Activated CD8-positive, alpha-beta T cell treated with anti-CD3 and anti-CD28 coated beads for 36 hours (primary cell): ENCODE measurements at regions not wholly inside any gene's neighbourhood (a gene's known extent, or its start where the extent isn't known, plus 50 kb on each side); places are given as distances from the start of the nearest gene placed in this dataset.

Experiments used
- ATAC-seq: fragments of 200-7000 bp; cut with Tn5 transposase; one replicate; pipeline ENCODE4 v1.10.0; 2021; ENCODE audit warnings: mild to moderate bottlenecking, moderate library complexity
- CTCF ChIA-PET: fragments of 350-600 bp; sonication (Branson Sonifier 250); formaldehyde crosslinking; loops from one replicate; lab custom pipeline; 2021; ENCODE audit warnings: antibody characterized with exemption; lab: Charles Lee
- POLR2A ChIA-PET: fragments of 350-600 bp; sonication (Branson Sonifier 250); formaldehyde crosslinking; loops from one replicate; lab custom pipeline; 2021; ENCODE audit warnings: antibody characterized with exemption; lab: Charles Lee
- DNase-seq: peaks from one replicate; pipeline ENCODE4 v3.0.0-alpha.2; 2020
- H3K27ac Mint-ChIP-seq: one replicate; pipeline ENCODE4 v1.8.0; 2021; ENCODE audit warnings: mild to moderate bottlenecking, mixed read lengths
- H3K27me3 Mint-ChIP-seq: one replicate; pipeline ENCODE4 v1.8.0; 2021; ENCODE audit warnings: mixed read lengths
- H3K36me3 Mint-ChIP-seq: one replicate; pipeline ENCODE4 v1.8.0; 2021; ENCODE audit warnings: low read depth, mixed read lengths
- H3K4me1 Mint-ChIP-seq: one replicate; pipeline ENCODE4 v1.8.0; 2021; ENCODE audit warnings: low read depth, mixed read lengths
- H3K4me3 Mint-ChIP-seq: one replicate; pipeline ENCODE4 v1.8.0; 2021; ENCODE audit warnings: mild to moderate bottlenecking, moderate library complexity, mixed read lengths
- H3K9me3 Mint-ChIP-seq: one replicate; pipeline ENCODE4 v1.8.0; 2021; ENCODE audit warnings: mixed read lengths
- intact Hi-C: fragments of 100-400 bp; cut with micrococcal nuclease; formaldehyde crosslinking; loops from one replicate; pipeline ENCODE4 v1.10.0; 2022
- TF ChIP-seq, protein P1 (sequence below): fragments of 200-600 bp; IDR thresholded peaks from one replicate; pipeline ENCODE4 v1.8.0; 2022; ENCODE audit warnings: antibody characterized with exemption, mild to moderate bottlenecking

DNA sequence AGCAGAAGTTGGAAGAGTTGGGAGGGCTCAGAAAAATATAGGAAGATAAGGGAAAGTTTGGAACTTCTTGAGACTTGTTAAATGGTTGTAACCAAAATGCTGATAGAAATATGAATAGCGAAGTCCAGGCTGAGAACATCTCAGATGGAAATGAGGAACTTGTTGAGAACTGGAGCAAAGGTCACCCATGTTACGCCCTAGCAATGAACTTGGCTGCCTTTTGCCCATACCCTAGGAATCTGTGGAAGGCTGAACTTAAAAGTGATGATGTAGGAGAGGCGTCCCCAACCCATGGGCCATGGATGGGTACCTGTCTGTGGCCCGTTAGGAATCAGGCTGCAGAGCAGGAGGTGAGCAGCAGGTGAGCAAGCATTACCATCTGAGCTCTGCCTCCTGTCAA is 347.8 kb downstream of the ARL4A start:
- Mint-ChIP-seq H3K4me3 (no peak overlapping the region), H3K9me3 (no peaks in the 10 kb centered on the region), H3K27me3 (no peaks in the 10 kb centered on the region), H3K36me3 (no peaks in the 10 kb centered on the region), H3K4me1 (no peaks in the 10 kb centered on the region), H3K27ac (no peak overlapping the region)
- intact Hi-C loops = no loop called here
- TF ChIP-seq, protein P1, sequence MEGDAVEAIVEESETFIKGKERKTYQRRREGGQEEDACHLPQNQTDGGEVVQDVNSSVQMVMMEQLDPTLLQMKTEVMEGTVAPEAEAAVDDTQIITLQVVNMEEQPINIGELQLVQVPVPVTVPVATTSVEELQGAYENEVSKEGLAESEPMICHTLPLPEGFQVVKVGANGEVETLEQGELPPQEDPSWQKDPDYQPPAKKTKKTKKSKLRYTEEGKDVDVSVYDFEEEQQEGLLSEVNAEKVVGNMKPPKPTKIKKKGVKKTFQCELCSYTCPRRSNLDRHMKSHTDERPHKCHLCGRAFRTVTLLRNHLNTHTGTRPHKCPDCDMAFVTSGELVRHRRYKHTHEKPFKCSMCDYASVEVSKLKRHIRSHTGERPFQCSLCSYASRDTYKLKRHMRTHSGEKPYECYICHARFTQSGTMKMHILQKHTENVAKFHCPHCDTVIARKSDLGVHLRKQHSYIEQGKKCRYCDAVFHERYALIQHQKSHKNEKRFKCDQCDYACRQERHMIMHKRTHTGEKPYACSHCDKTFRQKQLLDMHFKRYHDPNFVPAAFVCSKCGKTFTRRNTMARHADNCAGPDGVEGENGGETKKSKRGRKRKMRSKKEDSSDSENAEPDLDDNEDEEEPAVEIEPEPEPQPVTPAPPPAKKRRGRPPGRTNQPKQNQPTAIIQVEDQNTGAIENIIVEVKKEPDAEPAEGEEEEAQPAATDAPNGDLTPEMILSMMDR = no peak
- no peak for ATAC-seq
- ChIA-PET POLR2A (no interaction called here), CTCF (no interaction called here)
- no peak for DNase-seq

DNA sequence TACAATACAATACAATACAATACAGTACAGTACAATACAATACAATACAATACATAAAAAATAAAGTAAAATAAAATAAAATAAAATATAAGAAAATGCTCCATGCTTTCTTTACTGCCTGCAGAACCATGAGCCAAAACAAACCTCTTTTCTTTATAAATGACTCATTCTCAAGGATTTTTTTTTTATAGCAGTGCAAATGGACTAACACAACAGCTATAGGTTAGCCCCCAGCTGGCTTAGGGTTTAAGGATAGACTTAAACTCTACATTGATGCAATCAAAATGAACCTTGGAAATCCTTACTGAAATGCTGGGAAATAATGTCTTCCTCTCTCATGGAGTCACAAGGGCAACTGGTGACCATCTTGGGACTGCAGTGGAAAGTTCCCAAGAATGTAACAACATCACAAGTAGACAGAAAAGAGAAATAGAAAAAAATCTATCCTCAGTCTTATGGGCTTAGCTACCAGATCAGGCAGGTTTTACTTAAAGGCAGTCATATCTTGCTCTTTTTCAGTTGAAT is 348.9 kb downstream of the ARL4A start:
- Mint-ChIP-seq H3K36me3 (no peaks in the 10 kb centered on the region), H3K9me3 (no peaks in the 10 kb centered on the region), H3K4me3 (no peak overlapping the region), H3K27ac (no peak overlapping the region), H3K27me3 (no peaks in the 10 kb centered on the region), H3K4me1 (no peaks in the 10 kb centered on the region)
- TF ChIP-seq, protein P1 = no peak
- ChIA-PET POLR2A (no interaction called here), CTCF (no interaction called here)
- ATAC-seq (no peak), DNase-seq (no peak)
- intact Hi-C loops = no loop called here

DNA sequence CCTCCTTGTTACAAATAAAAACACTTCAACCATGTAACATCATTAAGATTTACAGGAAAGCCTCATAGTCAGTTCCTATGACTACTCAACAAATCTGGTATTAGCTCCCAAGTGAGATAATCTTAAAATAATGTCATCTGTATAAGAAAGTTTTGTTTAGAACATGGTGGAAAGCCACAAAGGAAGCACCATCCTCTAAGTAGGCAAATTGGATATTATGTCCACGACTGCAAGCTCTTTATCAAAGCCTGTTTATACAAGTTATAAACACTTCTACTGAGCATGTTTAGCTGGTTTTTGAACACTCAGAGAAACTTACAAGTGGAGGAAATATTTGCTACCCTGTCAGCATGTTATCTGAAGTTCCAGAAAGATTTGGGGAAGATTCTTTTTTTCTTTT is 349.8 kb downstream of the ARL4A start:
- no peaks in the 10 kb centered on the region for H3K36me3 Mint-ChIP-seq
- no peaks in the 10 kb centered on the region for H3K27me3 Mint-ChIP-seq
- CTCF ChIA-PET = no interaction called here
- DNase-seq (no peak), ATAC-seq (no peak)
- intact Hi-C loops = no loop called here
- H3K4me3 Mint-ChIP-seq = no peak overlapping the region
- TF ChIP-seq, protein P1 = no peak
- H3K27ac Mint-ChIP-seq = no peak overlapping the region
- H3K4me1 Mint-ChIP-seq = no peaks in the 10 kb centered on the region
- POLR2A ChIA-PET = no interaction called here
- H3K9me3 Mint-ChIP-seq = no peaks in the 10 kb centered on the region

DNA sequence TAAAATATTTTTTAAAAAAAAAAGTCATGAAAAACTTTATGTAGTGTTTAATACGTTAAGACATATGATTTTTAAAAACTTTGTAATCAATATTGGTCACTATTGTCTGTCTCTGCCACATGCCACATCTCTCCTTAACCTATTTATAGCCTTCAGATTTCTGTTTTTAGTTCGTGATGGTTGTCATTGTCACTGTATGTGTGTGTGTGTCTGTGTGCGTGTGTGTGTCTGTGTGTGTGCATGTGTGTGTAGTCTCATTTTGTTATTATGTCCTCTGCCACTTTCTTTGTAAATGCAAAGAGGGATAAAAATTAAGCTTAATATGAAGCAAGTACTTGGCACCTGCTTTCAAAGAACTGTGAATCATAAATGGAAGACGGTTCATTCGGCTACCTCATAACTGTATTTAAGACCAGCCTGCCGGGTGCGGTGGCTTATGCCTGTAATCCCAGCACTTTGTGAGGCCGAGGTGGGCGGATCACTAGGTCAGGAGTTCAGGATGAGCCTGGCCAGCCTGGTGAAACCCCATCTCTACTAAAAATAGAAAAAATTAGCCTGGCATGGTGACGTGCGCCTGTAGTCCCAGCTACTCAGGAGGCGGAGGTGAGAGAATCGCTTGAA is 354.0 kb downstream of the ARL4A start:
- H3K4me1 Mint-ChIP-seq = no peaks in the 10 kb centered on the region

DNA sequence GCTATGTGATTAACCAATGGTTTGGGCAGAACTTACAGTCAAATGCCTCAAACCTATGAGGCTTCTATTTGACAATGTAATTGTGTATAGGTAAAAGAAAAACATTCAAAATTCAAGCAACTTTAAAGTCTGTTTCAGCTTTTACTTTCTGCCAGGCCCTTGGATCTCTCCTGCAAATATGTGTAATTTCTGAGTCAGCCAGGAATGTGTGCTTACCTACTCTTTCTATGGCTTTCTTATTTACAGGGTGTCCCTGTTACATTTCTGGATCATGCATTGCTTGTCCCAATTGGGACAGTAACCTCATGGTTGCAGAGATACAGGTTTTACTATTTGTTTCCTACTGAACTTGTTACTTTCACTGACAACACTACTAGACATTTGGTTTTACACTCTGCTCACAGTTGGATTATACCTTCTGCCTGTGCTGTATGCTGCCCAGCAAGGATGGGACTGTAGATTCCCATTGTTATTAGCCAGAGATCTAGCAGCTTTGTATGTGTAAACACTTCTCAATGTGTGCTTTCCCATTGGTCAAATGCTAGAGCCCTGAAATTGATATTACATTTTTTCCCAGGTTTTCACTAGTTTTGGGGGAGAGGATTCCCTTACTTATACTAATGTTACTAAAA is 355.3 kb downstream of the ARL4A start:
- no peaks in the 10 kb centered on the region for H3K4me1 Mint-ChIP-seq
- ChIA-PET POLR2A (no interaction called here), CTCF (no interaction called here)
- peaks cover 1% of the 10 kb centered on the region for H3K27me3 Mint-ChIP-seq
- no peaks in the 10 kb centered on the region for H3K9me3 Mint-ChIP-seq
- H3K4me3 Mint-ChIP-seq = no peak overlapping the region
- H3K36me3 Mint-ChIP-seq = no peaks in the 10 kb centered on the region
- no peak for DNase-seq
- intact Hi-C loops = no loop called here
- TF ChIP-seq, protein P1 = no peak
- H3K27ac Mint-ChIP-seq = no peak overlapping the region
- no peak for ATAC-seq

More for the DNA sequence above, 354.0 kb downstream of the ARL4A start:
- TF ChIP-seq, protein P1 = no peak
- no peak for ATAC-seq
- POLR2A ChIA-PET = no interaction called here
- Mint-ChIP-seq H3K9me3 (no peaks in the 10 kb centered on the region), H3K36me3 (no peaks in the 10 kb centered on the region), H3K4me3 (no peak overlapping the region), H3K27ac (no peak overlapping the region), H3K27me3 (peaks cover 1% of the 10 kb centered on the region)
- CTCF ChIA-PET = no interaction called here
- DNase-seq = no peak
- intact Hi-C loops = no loop called here
